ENCODE measurements at regions not wholly inside any gene's neighbourhood (a gene's known extent, or its start where the extent isn't known, plus 50 kb on each side); places are given as distances from the start of the nearest gene placed in this dataset.

DNA sequence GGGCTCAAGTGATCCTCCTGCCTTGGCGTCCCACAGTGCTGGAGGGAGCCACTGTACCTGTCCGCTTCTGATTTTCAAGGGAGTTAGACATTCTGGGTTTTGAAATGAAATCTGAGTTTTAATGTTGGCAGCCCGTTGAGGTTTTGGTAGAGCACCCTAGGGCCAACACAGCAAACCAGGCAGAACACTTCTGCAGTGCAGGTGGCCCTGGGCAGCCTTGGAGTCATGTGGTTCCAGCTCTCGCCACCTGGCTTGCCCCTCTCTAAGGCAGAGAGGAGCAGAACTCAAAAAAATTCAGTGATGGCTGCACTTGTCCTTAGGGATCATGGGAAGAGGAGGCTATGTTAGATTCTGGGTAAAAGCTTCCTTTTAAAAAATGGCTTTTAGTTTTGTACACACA, 74.9 kb downstream of the CLDN34 start:
- Histone ChIP-seq H3K9me3 (no peaks in the 10 kb centered on the region), H3K4me3 (no peak overlapping the region), H3K4me1 (ENCODE audit: low read depth) (no peaks in the 10 kb centered on the region), H3K36me3 (ENCODE audit: low read depth) (no peaks in the 10 kb centered on the region)
- TF ChIP-seq, protein P1, sequence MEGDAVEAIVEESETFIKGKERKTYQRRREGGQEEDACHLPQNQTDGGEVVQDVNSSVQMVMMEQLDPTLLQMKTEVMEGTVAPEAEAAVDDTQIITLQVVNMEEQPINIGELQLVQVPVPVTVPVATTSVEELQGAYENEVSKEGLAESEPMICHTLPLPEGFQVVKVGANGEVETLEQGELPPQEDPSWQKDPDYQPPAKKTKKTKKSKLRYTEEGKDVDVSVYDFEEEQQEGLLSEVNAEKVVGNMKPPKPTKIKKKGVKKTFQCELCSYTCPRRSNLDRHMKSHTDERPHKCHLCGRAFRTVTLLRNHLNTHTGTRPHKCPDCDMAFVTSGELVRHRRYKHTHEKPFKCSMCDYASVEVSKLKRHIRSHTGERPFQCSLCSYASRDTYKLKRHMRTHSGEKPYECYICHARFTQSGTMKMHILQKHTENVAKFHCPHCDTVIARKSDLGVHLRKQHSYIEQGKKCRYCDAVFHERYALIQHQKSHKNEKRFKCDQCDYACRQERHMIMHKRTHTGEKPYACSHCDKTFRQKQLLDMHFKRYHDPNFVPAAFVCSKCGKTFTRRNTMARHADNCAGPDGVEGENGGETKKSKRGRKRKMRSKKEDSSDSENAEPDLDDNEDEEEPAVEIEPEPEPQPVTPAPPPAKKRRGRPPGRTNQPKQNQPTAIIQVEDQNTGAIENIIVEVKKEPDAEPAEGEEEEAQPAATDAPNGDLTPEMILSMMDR (IDR thresholded peaks at IDR 0.05), result no peak
- intact Hi-C loops (cut with DNase I, micrococcal nuclease), result no loop called here
- ATAC-seq (no peak), DNase-seq (no peak)

DNA sequence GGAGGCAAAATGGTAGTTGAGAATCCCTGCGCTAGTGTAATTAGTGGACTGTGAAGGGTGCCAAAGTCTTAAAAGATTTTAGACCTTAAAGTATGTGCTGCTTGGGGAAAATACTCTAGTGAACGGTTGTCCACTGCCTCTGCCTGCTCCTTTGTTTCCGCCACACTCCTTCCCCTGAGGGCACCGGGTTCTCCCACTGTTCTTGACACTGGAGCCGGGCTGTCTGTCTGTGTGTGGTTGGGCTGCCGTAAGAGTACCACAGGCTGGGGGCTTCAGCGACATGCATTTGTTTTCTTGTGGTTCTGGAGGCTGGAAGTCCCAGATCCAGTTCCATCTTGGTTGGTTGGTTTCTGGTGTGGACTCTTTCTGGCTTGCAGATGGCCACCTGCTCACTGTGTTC, 76.2 kb downstream of the CLDN34 start:
- ATAC-seq (no peak), DNase-seq (no peak)
- intact Hi-C loops (cut with DNase I, micrococcal nuclease), result no loop called here
- no peaks in the 10 kb centered on the region for H3K36me3 ChIP-seq (ENCODE audit: low read depth)
- no peak overlapping the region for H3K4me3 ChIP-seq
- H3K9me3 ChIP-seq, result no peaks in the 10 kb centered on the region
- no peaks in the 10 kb centered on the region for H3K4me1 ChIP-seq (ENCODE audit: low read depth)
- TF ChIP-seq, protein P1 (IDR thresholded peaks at IDR 0.05), result no peak

DNA sequence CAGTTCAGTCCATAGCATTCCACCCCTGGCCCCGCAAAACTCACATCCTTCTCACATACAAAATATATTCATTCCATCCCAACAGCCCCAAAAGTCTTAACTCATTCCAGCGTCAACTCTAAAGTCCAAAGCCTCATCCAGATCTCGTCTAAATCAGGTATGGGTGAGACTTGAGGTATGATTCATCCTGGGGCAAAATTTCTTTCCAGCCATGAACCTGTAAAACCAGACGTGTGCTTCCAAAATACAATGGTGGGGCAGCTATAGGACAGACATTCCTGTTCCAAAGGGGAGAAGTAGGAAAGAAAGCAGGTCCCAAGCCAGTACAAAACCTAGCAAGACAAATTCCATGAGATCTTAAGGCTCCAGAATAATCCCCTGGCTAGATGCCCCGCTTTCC, 76.9 kb downstream of the CLDN34 start:
- TF ChIP-seq, protein P1 (IDR thresholded peaks at IDR 0.05), result no peak

DNA sequence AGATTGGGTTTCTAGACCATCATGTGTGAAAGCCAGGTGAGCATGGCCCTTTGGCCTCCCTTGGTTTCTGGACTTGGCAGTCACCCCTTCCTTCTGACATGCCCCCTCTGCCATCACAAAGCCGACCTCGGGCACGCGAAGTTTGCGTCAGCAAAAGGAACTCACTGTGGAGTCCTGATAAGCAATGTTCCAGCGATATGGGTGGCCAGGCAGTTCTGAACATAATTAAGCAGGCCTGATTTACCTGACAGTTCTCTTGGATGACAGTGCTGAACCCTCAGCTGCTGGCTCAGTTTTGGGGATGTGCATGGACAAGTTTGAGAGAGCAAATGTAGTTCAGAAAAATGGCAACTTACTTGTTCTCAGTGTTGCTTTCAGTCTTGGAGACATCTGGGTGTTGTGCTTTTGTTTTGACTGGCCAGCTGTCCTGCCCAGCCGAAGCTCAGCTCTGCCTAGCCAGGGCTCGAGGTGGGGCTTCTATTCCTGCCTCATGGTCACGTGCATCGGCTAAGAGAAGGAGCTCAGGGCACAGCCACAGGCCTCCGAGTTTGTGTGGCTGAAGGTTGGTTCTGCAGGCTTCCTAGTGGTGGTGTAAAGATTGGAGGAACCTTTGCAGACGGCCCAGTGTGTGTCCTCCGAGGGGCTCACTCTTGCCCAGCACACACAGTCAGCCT, 78.3 kb downstream of the CLDN34 start:
- intact Hi-C loops (cut with DNase I, micrococcal nuclease), result no loop called here
- DNase-seq (no peak), ATAC-seq (peak; percentile 18)
- TF ChIP-seq, protein P1 (IDR thresholded peaks at IDR 0.05), result no peak
- H3K4me1 ChIP-seq (ENCODE audit: low read depth), result no peaks in the 10 kb centered on the region
- H3K36me3 ChIP-seq (ENCODE audit: low read depth), result no peaks in the 10 kb centered on the region
- H3K4me3 ChIP-seq, result no peak overlapping the region
- no peaks in the 10 kb centered on the region for H3K9me3 ChIP-seq

More for the DNA sequence above, 76.9 kb downstream of the CLDN34 start:
- DNase-seq (no peak), ATAC-seq (no peak)
- Histone ChIP-seq H3K36me3 (ENCODE audit: low read depth) (no peaks in the 10 kb centered on the region), H3K9me3 (no peaks in the 10 kb centered on the region), H3K4me3 (no peak overlapping the region), H3K4me1 (ENCODE audit: low read depth) (no peaks in the 10 kb centered on the region)
- intact Hi-C loops (cut with DNase I, micrococcal nuclease), result no loop called here

DNA sequence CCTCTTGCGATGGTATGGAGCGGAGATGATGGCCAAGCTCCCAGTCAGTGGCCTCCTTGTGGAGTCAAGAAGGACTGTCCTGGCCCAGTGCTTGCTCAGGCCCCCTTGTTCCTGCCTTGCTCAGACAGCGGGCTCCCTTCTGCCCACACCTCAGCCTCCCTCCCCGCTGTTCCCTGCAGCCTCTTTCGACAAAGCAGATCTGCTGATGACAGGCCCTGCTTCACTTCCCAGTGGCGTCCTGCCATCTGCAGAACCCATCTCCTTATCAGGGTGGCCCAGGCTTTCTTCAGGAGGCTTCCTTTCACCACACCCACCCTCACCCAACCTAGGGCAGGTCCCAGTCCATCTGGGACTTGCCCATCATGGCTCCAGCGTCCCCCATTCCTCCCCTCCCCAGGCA, 80.0 kb downstream of the CLDN34 start:
- ATAC-seq (no peak), DNase-seq (no peak)
- Histone ChIP-seq H3K4me3 (no peak overlapping the region), H3K9me3 (no peaks in the 10 kb centered on the region), H3K4me1 (ENCODE audit: low read depth) (no peaks in the 10 kb centered on the region), H3K36me3 (ENCODE audit: low read depth) (no peaks in the 10 kb centered on the region)
- intact Hi-C loops (cut with DNase I, micrococcal nuclease), result no loop called here
- TF ChIP-seq, protein P1 (IDR thresholded peaks at IDR 0.05), result no peak

DNA sequence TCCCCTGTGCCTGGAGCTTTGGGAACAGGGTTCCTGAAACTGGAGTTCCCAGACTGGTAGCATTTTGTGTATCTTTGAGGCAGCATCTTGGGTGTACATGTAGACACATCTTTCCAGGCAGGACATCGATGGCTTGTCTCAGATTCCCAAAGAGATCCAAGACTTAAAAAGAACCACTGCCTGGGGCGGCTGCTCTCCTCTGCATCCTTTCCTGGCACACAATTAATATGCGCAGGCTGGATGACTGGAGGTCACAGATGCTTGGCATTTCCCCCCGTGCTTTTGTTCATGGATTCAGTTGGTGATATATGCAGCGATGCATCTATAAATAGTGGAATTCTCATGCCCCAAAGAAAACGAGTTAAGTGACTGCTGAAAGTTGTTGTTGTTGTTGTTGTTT, 80.5 kb downstream of the CLDN34 start:
- no peaks in the 10 kb centered on the region for H3K36me3 ChIP-seq (ENCODE audit: low read depth)
- DNase-seq, result no peak
- H3K9me3 ChIP-seq, result no peaks in the 10 kb centered on the region
- TF ChIP-seq, protein P1 (IDR thresholded peaks at IDR 0.05), result no peak
- no peak overlapping the region for H3K4me3 ChIP-seq
- intact Hi-C loops (cut with DNase I, micrococcal nuclease), result no loop called here
- no peak for ATAC-seq
- H3K4me1 ChIP-seq (ENCODE audit: low read depth), result no peaks in the 10 kb centered on the region

Data from mucosa of descending colon (tissue), 3 donors.